GM12891 (cell line): ENCODE measurements at regions not wholly inside any gene's neighbourhood (a gene's known extent, or its start where the extent isn't known, plus 50 kb on each side); places are given as distances from the start of the nearest gene placed in this dataset.

Experiments
- DNase-seq: peaks from one replicate; pipeline ENCODE4 v3.0.0; 2011; ENCODE audit warnings: low spot score; ENCODE audit not compliant: insufficient read length
- FAIRE-seq: peaks from 2 replicates; lab custom pipeline; 2011; peaks lifted over from hg19 to GRCh38; lab: Jason Lieb, UNC
- PAX5 ChIP-seq: IDR thresholded peaks from 2 replicates; pipeline ENCODE4 v1.6.1; 2011; ENCODE audit warnings: low read length, moderate library complexity, mild to moderate bottlenecking; ENCODE audit not compliant: insufficient read depth, severe bottlenecking
- POLR2A ChIP-seq: IDR thresholded peaks from 2 replicates; pipeline ENCODE4 v1.6.1; 2011; ENCODE audit warnings: low read depth, low read length, control low read depth
- POLR2AphosphoS5 ChIP-seq: IDR thresholded peaks from 2 replicates; pipeline ENCODE4 v1.6.1; 2011; ENCODE audit warnings: low read depth, low read length, control low read depth
- POU2F2 ChIP-seq: IDR thresholded peaks from 2 replicates; pipeline ENCODE4 v1.6.1; 2011; ENCODE audit warnings: low read depth, mild to moderate bottlenecking, control low read depth, low read length, moderate library complexity
- SPI1 ChIP-seq: IDR thresholded peaks from 2 replicates; pipeline ENCODE4 v1.6.1; 2011; ENCODE audit warnings: low read depth, low read length, control low read depth
- TAF1 ChIP-seq: IDR thresholded peaks from 2 replicates; pipeline ENCODE4 v1.6.1; 2011; ENCODE audit warnings: low read depth, low read length, control low read depth

GRCh38 chr12:4134448-4135263, 138.9 kb upstream of the CCND2 start:
- peak; percentile 16 for FAIRE-seq
- DNase-seq: no peak
- TF ChIP-seq SPI1 (no peak), POLR2A (no peak), TAF1 (no peak), POLR2AphosphoS5 (no peak), POU2F2 (no peak), PAX5 (no peak)

DNA sequence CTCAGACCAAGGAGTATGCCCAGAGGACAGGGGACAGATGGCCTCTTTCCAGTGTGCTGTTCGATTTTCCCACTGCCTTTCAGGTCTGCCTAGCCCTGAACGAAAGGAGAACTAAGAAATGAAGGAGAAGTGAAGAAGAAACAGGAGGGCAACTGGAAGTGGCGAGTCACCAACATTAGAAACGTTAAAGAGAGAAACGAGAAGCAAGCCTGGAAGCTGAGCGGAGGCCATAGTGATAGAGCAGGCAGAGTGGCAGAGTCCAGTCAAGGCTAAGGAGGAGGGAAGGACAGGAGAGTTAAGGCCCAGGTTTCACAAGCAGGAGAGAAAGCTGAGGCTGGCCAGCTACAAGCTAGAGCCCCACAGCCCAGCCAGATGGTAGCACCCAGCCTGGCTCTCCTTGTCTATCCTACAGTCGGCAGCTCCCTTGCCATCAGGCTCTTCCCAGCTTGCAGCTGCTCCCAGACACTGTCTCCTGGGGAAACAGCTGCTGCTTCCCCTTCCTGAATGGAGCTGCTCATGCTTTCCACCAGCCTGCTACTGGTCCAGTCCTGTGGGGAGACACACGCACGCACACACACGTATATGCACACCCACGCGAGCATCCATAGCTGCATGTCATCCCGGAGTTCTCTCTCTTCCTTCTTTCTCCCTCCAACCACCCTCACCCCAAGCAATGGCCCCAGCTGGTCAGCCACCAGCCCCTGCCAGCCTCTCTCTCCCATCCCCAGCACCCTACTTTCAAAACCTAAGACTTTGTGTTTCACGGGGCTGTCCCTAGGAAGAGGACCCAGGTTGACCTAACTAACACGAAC, 139.7 kb upstream of the CCND2 start:
- DNase-seq (no peak), FAIRE-seq (peak; percentile 77)
- TF ChIP-seq SPI1 (no peak), POLR2AphosphoS5 (no peak), TAF1 (no peak), POU2F2 (no peak), PAX5 (no peak), POLR2A (no peak)

DNA sequence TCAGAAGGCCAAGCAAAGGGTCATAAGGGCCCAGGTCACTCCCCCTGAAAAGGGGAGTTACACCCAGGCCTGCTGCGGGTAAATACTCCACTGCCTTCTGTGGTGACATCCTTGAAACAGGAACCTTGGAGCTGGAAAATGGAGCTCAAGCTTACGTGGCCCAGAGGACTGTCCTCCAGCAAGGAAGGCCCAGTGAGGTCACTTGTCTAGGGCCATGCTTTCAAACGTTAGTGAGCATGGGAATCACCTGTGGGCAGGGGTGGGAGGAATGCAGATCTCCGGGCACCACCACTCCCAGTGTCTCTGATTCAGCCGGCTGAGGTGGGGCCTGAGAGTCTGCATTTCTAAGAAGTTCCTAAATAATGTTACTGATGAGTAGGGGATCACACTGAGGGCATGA, 140.5 kb upstream of the CCND2 start:
- TF ChIP-seq PAX5: no peak
- no peak for TF ChIP-seq POU2F2
- TF ChIP-seq TAF1: no peak
- no peak for TF ChIP-seq SPI1
- no peak for TF ChIP-seq POLR2AphosphoS5
- TF ChIP-seq POLR2A: no peak
- FAIRE-seq (peak; percentile 61), DNase-seq (no peak)

DNA sequence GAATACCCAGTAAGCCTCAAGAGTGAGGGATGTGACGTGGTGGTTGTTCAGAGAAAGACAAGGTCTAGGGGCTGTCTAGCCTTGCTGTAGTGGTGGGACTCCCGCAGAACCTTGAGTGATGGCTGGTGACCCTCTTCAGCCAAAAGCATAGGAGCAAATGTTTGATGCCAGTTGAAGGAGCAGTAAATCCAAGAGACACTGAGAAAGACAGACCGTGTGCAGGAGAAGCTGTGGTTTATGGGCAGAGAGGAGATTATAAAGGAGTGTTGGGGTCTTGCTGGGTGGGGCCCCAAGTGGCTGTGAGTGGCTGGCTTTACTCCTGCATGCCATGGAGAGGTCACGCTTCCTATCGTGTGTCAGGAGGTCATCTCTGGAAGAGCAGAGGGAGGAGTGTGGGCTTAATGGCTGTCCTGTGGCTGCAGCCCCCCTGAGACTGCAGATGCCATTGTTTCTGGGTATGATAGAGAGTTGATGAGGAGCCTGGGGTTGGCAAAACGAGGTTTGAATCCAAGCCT, 152.0 kb upstream of the CCND2 start:
- no peak for TF ChIP-seq PAX5
- no peak for TF ChIP-seq POU2F2
- TF ChIP-seq POLR2AphosphoS5: no peak
- no peak for TF ChIP-seq TAF1
- no peak for TF ChIP-seq SPI1
- peak; percentile 50 for FAIRE-seq
- DNase-seq: no peak

DNA sequence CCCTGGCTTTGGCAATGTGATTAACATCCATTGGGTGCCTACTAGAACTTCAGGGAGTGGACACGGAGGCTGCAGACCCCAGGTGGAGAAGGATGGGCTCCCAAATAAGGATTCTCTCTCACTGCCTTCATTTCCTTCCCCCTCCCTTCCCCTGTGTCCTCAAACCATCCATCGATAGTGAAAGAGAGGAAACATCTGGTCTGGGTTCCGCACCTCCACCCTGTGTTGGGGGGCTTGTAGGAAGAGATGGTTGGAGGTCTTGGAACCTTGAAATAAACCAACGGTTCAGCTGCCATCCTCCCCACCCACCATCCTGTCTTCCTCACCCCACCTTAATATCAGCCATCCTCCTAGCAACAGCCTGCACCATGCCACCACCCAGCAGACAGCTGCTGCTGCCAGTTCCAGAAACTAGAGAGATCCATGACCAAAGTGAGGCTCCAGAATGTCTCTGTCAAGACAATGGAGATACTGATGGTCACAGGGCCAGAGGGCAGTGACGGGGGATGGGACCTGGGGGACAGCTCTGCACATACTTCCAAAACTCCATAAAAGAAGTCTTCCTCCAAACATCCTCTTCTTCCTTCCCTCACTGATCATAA, 153.1 kb upstream of the CCND2 start:
- DNase-seq (no peak), FAIRE-seq (peak; percentile 13)
- TF ChIP-seq POU2F2: no peak

- FAIRE-seq: no peak
- peak; percentile 42 for DNase-seq
- no peak for TF ChIP-seq POLR2AphosphoS5
- peak; percentile 15; the same call in 1 of the 2 replicates for TF ChIP-seq SPI1
- no peak for TF ChIP-seq POLR2A
- no peak for TF ChIP-seq PAX5
- TF ChIP-seq TAF1: no peak
- peak; percentile 59; the same call in 1 of the 2 replicates for TF ChIP-seq POU2F2
Measured at GRCh38 chr12:4119157-4119761, 154.3 kb upstream of the CCND2 start.

GRCh38 chr12:4118601-4119156, 154.9 kb upstream of the CCND2 start:
- no peak for FAIRE-seq
- DNase-seq: no peak
- 0 out of 2 replicates have a peak, but pooled peaks have one; percentile 44 for TF ChIP-seq TAF1
- peak; percentile 56; the same call in 1 of the 2 replicates for TF ChIP-seq POLR2AphosphoS5
- no peak for TF ChIP-seq PAX5

GRCh38 chr12:4118017-4118510, 155.5 kb upstream of the CCND2 start:
- TF ChIP-seq SPI1 (peak; percentile 98), PAX5 (no peak)
- FAIRE-seq (peak; percentile 99), DNase-seq (no peak)
